ENCODE measurements at regions not wholly inside any gene's neighbourhood (a gene's known extent, or its start where the extent isn't known, plus 50 kb on each side); places are given as distances from the start of the nearest gene placed in this dataset.

- no peak for TF ChIP-seq TEAD4 (IDR thresholded peaks at IDR 0.05; ENCODE audit: low read depth, low read length)
- no peak for TF ChIP-seq CHD7 (IDR thresholded peaks at IDR 0.05; ENCODE audit: insufficient replicate concordance, low read length)
- TF ChIP-seq KDM1A (IDR thresholded peaks at IDR 0.05; ENCODE audit: borderline replicate concordance, low read length) = no peak
- TF ChIP-seq, protein P1, sequence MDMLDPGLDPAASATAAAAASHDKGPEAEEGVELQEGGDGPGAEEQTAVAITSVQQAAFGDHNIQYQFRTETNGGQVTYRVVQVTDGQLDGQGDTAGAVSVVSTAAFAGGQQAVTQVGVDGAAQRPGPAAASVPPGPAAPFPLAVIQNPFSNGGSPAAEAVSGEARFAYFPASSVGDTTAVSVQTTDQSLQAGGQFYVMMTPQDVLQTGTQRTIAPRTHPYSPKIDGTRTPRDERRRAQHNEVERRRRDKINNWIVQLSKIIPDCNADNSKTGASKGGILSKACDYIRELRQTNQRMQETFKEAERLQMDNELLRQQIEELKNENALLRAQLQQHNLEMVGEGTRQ (IDR thresholded peaks at IDR 0.05; ENCODE audit: low read length) = no peak
- TF ChIP-seq POU5F1 (IDR thresholded peaks at IDR 0.05; ENCODE audit: low read depth, low read length) = no peak
- no peak for TF ChIP-seq RAD21 (IDR thresholded peaks at IDR 0.05 in 1 of 2, conservative IDR thresholded peaks at IDR 0.05 in 1 of 2; ENCODE audit: low read depth in 2 of 2, low read length in 2 of 2)
- TF ChIP-seq POLR2A (IDR thresholded peaks at IDR 0.05; ENCODE audit: control extremely low read depth in 1 of 2, low read depth in 2 of 2, low read length in 2 of 2) = no peak
- TF ChIP-seq MAFK (IDR thresholded peaks at IDR 0.05; ENCODE audit: low read depth, low read length) = no peak
Measured at GRCh38 chr2:241984658-241985057, 115.1 kb downstream of the RTP5 start (continued).

Measured in H1 (cell line).